Mesenchymal stem cell (in vitro differentiated cells and primary cell): ENCODE measurements at regions not wholly inside any gene's neighbourhood (a gene's known extent, or its start where the extent isn't known, plus 50 kb on each side); places are given as distances from the start of the nearest gene placed in this dataset.
"Not testable (repeated sequence)": the region's sequence is repeated elsewhere in the genome, so short reads cannot be mapped to it uniquely, and the experiment has no call there.

ENCODE experiments used
- DNase-seq: peaks from one replicate; pipeline ENCODE4 v3.0.0-alpha.2; 2013
- H2AFZ ChIP-seq: one replicate; pipeline ENCODE4 v1.6.1; 2013; ENCODE audit warnings: low read depth, mild to moderate bottlenecking, control low read depth, inconsistent platforms, low read length, moderate library complexity
- H2AK5ac ChIP-seq: 2 replicates; pipeline ENCODE4 v1.6.1; 2013; ENCODE audit warnings: low read length, moderate library complexity, mild to moderate bottlenecking, inconsistent platforms; ENCODE audit not compliant: severe bottlenecking
- H2BK120ac ChIP-seq: one replicate; pipeline ENCODE4 v1.6.1; 2013; ENCODE audit warnings: low read depth, mild to moderate bottlenecking, inconsistent platforms, low read length, moderate library complexity
- H2BK12ac ChIP-seq, 2 experiments: one replicate each; pipeline ENCODE4 v1.6.1; 2013; ENCODE audit warnings: inconsistent platforms in 2 of 2, low read length in 2 of 2, mild to moderate bottlenecking in 2 of 2, moderate library complexity in 2 of 2, control low read depth in 1 of 2
- H2BK15ac ChIP-seq: one replicate; pipeline ENCODE4 v1.6.1; 2013; ENCODE audit warnings: mild to moderate bottlenecking, low read depth, inconsistent platforms; ENCODE audit not compliant: poor library complexity, severe bottlenecking
- H2BK5ac ChIP-seq: 2 replicates; pipeline ENCODE4 v1.6.1; 2013; ENCODE audit warnings: low read depth, mild to moderate bottlenecking, low read length, control low read depth, inconsistent platforms; ENCODE audit not compliant: poor library complexity, severe bottlenecking
- H3K14ac ChIP-seq, 2 experiments: one replicate each; pipeline ENCODE4 v1.6.1; 2013; ENCODE audit warnings: inconsistent platforms in 2 of 2, low read length in 2 of 2, control low read depth in 1 of 2, mild to moderate bottlenecking in 1 of 2, moderate library complexity in 1 of 2
- H3K18ac ChIP-seq, 2 experiments: one replicate each; pipeline ENCODE4 v1.6.1; 2013; ENCODE audit warnings: inconsistent platforms in 2 of 2, low read length in 2 of 2, control low read depth in 1 of 2, low read depth in 1 of 2, mild to moderate bottlenecking in 1 of 2
- H3K23ac ChIP-seq, 2 experiments: one replicate each; pipeline ENCODE4 v1.6.1; 2013; ENCODE audit warnings: inconsistent platforms in 2 of 2, low read length in 2 of 2, mild to moderate bottlenecking in 2 of 2, moderate library complexity in 2 of 2, control low read depth in 1 of 2
- H3K27ac ChIP-seq: 2 replicates; pipeline ENCODE4 v1.5.1; 2013; ENCODE audit warnings: mild to moderate bottlenecking, moderate library complexity, low read length, control low read depth, inconsistent platforms; ENCODE audit not compliant: poor library complexity, severe bottlenecking
- H3K27me3 ChIP-seq, 2 experiments: 2 replicates each; pipeline versions ENCODE4 v1.6.1 to v1.7.0; 2013; ENCODE audit warnings: low read length in 2 of 2, mild to moderate bottlenecking in 2 of 2, moderate library complexity in 2 of 2, control low read depth in 1 of 2, inconsistent platforms in 1 of 2; ENCODE audit not compliant: control insufficient read depth in 1 of 2, insufficient read depth in 1 of 2
- H3K36me3 ChIP-seq, 2 experiments: 2 replicates each; pipeline versions ENCODE4 v1.6.1 to v1.7.0; 2013; ENCODE audit warnings: low read length in 2 of 2, control low read depth in 1 of 2, inconsistent platforms in 1 of 2, low read depth in 1 of 2, mild to moderate bottlenecking in 1 of 2; ENCODE audit not compliant: insufficient read depth in 2 of 2, control insufficient read depth in 1 of 2
- H3K4ac ChIP-seq, 2 experiments: one replicate each; pipeline ENCODE4 v1.6.1; 2013; ENCODE audit warnings: inconsistent platforms in 2 of 2, low read length in 2 of 2, mild to moderate bottlenecking in 2 of 2, moderate library complexity in 2 of 2, control low read depth in 1 of 2, low read depth in 1 of 2
- H3K4me1 ChIP-seq: 2 replicates; pipeline ENCODE4 v1.6.1; 2013; ENCODE audit warnings: low read depth, low read length, control low read depth; ENCODE audit not compliant: control insufficient read depth, insufficient read depth
- H3K4me2 ChIP-seq: 2 replicates; pipeline ENCODE4 v1.6.1; 2013; ENCODE audit warnings: low read length, mild to moderate bottlenecking, inconsistent platforms; ENCODE audit not compliant: poor library complexity, severe bottlenecking
- H3K4me3 ChIP-seq, 2 experiments: 2 replicates each; pipeline versions ENCODE4 v1.5.1 to v1.7.0; 2013; ENCODE audit warnings: low read length in 2 of 2, mild to moderate bottlenecking in 2 of 2, control low read depth in 1 of 2, low read depth in 1 of 2; ENCODE audit not compliant: insufficient read depth in 1 of 2
- H3K79me1 ChIP-seq: replicated peaks from 2 replicates; pipeline ENCODE4 v1.6.1; 2013; ENCODE audit warnings: mild to moderate bottlenecking, control low read depth, low read length, inconsistent platforms; ENCODE audit not compliant: poor library complexity, severe bottlenecking
- H3K9ac ChIP-seq: 2 replicates; pipeline ENCODE4 v1.7.0; 2013; ENCODE audit warnings: mild to moderate bottlenecking, low read length, moderate library complexity
- H3K9me3 ChIP-seq: 2 replicates; pipeline ENCODE4 v1.7.0; 2013; ENCODE audit warnings: mild to moderate bottlenecking, low read length; ENCODE audit not compliant: control insufficient read depth
- H4K8ac ChIP-seq: one replicate; pipeline ENCODE4 v1.6.1; 2013; ENCODE audit warnings: inconsistent platforms, mild to moderate bottlenecking, low read length, moderate library complexity
- H4K91ac ChIP-seq: one replicate; pipeline ENCODE4 v1.6.1; 2013; ENCODE audit warnings: mild to moderate bottlenecking, low read length, inconsistent platforms
- WGBS: methylation state at CpG from one replicate; pipeline ENCODE4 v1.1.7; 2013; ENCODE audit warnings: mixed read lengths; 5-methylcytosine and 5-hydroxymethylcytosine counted together

- Histone ChIP-seq H4K8ac (no peak overlapping the region), H4K91ac (no peak overlapping the region), H3K4me3 (no peak overlapping the region), H2BK120ac (no peak overlapping the region), H2BK12ac (no peak overlapping the region), H2BK15ac (no peak overlapping the region), H3K14ac (no peak overlapping the region), H3K27ac (no peak overlapping the region), H3K4me1 (no peaks in the 10 kb centered on the region), H2AFZ (no peak overlapping the region), H2AK5ac (no peak overlapping the region), H3K18ac (no peak overlapping the region), H3K36me3 (no peaks in the 10 kb centered on the region), H3K27me3 (no peaks in the 10 kb centered on the region), H3K9ac (no peak overlapping the region), H3K9me3 (no peaks in the 10 kb centered on the region), H2BK5ac (no peak overlapping the region), H3K79me1 (no peaks in the 10 kb centered on the region), H3K23ac (no peak overlapping the region), H3K4ac (no peak overlapping the region), H3K4me2 (no peak overlapping the region)
- DNase-seq = no peak
- WGBS = 100% methylated on average over 1 of the region's 3 CpGs
Observed at GRCh38 chr6:86193821-86194220, 551.1 kb upstream of the SYNCRIP start.

- Histone ChIP-seq H3K14ac (no peak overlapping the region), H2AFZ (no peak overlapping the region), H3K36me3 (no peaks in the 10 kb centered on the region), H3K9ac (no peak overlapping the region), H4K91ac (no peak overlapping the region), H3K4me2 (no peak overlapping the region), H3K27ac (no peak overlapping the region), H2BK12ac (no peak overlapping the region), H4K8ac (no peak overlapping the region), H2BK15ac (no peak overlapping the region), H3K18ac (no peak overlapping the region), H2AK5ac (no peak overlapping the region), H2BK120ac (no peak overlapping the region), H3K9me3 (no peaks in the 10 kb centered on the region), H3K23ac (no peak overlapping the region), H3K4ac (no peak overlapping the region), H3K79me1 (no peaks in the 10 kb centered on the region), H3K4me3 (no peak overlapping the region), H3K4me1 (no peaks in the 10 kb centered on the region), H2BK5ac (no peak overlapping the region), H3K27me3 (no peaks in the 10 kb centered on the region)
- no peak for DNase-seq
- 68% methylated on average over 3 of the region's 3 CpGs for WGBS
Observed at GRCh38 chr6:86192123-86192522, 549.4 kb upstream of the SYNCRIP start.

- H2AK5ac ChIP-seq, DNase-seq, H3K9ac ChIP-seq, H4K91ac ChIP-seq, H2BK12ac ChIP-seq, H2BK5ac ChIP-seq, H3K4me2 ChIP-seq, H3K27ac ChIP-seq, H2AFZ ChIP-seq, H3K14ac ChIP-seq, H3K4me3 ChIP-seq, H2BK120ac ChIP-seq, H4K8ac ChIP-seq, H3K4ac ChIP-seq, H3K36me3 ChIP-seq, H2BK15ac ChIP-seq, H3K27me3 ChIP-seq, H3K23ac ChIP-seq, H3K79me1 ChIP-seq, H3K4me1 ChIP-seq, H3K9me3 ChIP-seq, H3K18ac ChIP-seq: not testable (repeated sequence)
- WGBS = 45% methylated on average over 8 of the region's 9 CpGs
Observed at GRCh38 chr6:86175149-86175548, 532.5 kb upstream of the SYNCRIP start.

- Histone ChIP-seq H3K9ac (no peak overlapping the region), H3K4me2 (no peak overlapping the region), H3K9me3 (no peaks in the 10 kb centered on the region), H3K79me1 (no peaks in the 10 kb centered on the region), H2AFZ (no peak overlapping the region), H2BK12ac (no peak overlapping the region), H2BK5ac (no peak overlapping the region), H3K14ac (no peak overlapping the region), H3K4me1 (no peaks in the 10 kb centered on the region), H2BK15ac (no peak overlapping the region), H3K27ac (no peak overlapping the region), H3K4ac (no peak overlapping the region), H3K4me3 (no peak overlapping the region), H3K27me3 (no peaks in the 10 kb centered on the region), H3K36me3 (no peaks in the 10 kb centered on the region), H4K91ac (no peak overlapping the region), H3K18ac (no peak overlapping the region), H4K8ac (no peak overlapping the region), H2BK120ac (no peak overlapping the region), H2AK5ac (no peak overlapping the region), H3K23ac (no peak overlapping the region)
- DNase-seq = no peak
Observed at GRCh38 chr6:86154852-86155251, 512.2 kb upstream of the SYNCRIP start.
